Mesenchymal stem cell (in vitro differentiated cells and primary cell): ENCODE measurements at regions not wholly inside any gene's neighbourhood (a gene's known extent, or its start where the extent isn't known, plus 50 kb on each side); places are given as distances from the start of the nearest gene placed in this dataset.
"Not testable (repeated sequence)": the region's sequence is repeated elsewhere in the genome, so short reads cannot be mapped to it uniquely, and the experiment has no call there.

Source experiments
- DNase-seq: peaks from one replicate; pipeline ENCODE4 v3.0.0-alpha.2; 2013
- H2AFZ ChIP-seq: one replicate; pipeline ENCODE4 v1.6.1; 2013; ENCODE audit warnings: low read depth, mild to moderate bottlenecking, control low read depth, inconsistent platforms, low read length, moderate library complexity
- H2AK5ac ChIP-seq: 2 replicates; pipeline ENCODE4 v1.6.1; 2013; ENCODE audit warnings: low read length, moderate library complexity, mild to moderate bottlenecking, inconsistent platforms; ENCODE audit not compliant: severe bottlenecking
- H2BK120ac ChIP-seq: one replicate; pipeline ENCODE4 v1.6.1; 2013; ENCODE audit warnings: low read depth, mild to moderate bottlenecking, inconsistent platforms, low read length, moderate library complexity
- H2BK12ac ChIP-seq, 2 experiments: one replicate each; pipeline ENCODE4 v1.6.1; 2013; ENCODE audit warnings: inconsistent platforms in 2 of 2, low read length in 2 of 2, mild to moderate bottlenecking in 2 of 2, moderate library complexity in 2 of 2, control low read depth in 1 of 2
- H2BK15ac ChIP-seq: one replicate; pipeline ENCODE4 v1.6.1; 2013; ENCODE audit warnings: mild to moderate bottlenecking, low read depth, inconsistent platforms; ENCODE audit not compliant: poor library complexity, severe bottlenecking
- H2BK5ac ChIP-seq: 2 replicates; pipeline ENCODE4 v1.6.1; 2013; ENCODE audit warnings: low read depth, mild to moderate bottlenecking, low read length, control low read depth, inconsistent platforms; ENCODE audit not compliant: poor library complexity, severe bottlenecking
- H3K14ac ChIP-seq, 2 experiments: one replicate each; pipeline ENCODE4 v1.6.1; 2013; ENCODE audit warnings: inconsistent platforms in 2 of 2, low read length in 2 of 2, control low read depth in 1 of 2, mild to moderate bottlenecking in 1 of 2, moderate library complexity in 1 of 2
- H3K18ac ChIP-seq, 2 experiments: one replicate each; pipeline ENCODE4 v1.6.1; 2013; ENCODE audit warnings: inconsistent platforms in 2 of 2, low read length in 2 of 2, control low read depth in 1 of 2, low read depth in 1 of 2, mild to moderate bottlenecking in 1 of 2
- H3K23ac ChIP-seq, 2 experiments: one replicate each; pipeline ENCODE4 v1.6.1; 2013; ENCODE audit warnings: inconsistent platforms in 2 of 2, low read length in 2 of 2, mild to moderate bottlenecking in 2 of 2, moderate library complexity in 2 of 2, control low read depth in 1 of 2
- H3K27ac ChIP-seq: 2 replicates; pipeline ENCODE4 v1.5.1; 2013; ENCODE audit warnings: mild to moderate bottlenecking, moderate library complexity, low read length, control low read depth, inconsistent platforms; ENCODE audit not compliant: poor library complexity, severe bottlenecking
- H3K27me3 ChIP-seq, 2 experiments: 2 replicates each; pipeline versions ENCODE4 v1.6.1 to v1.7.0; 2013; ENCODE audit warnings: low read length in 2 of 2, mild to moderate bottlenecking in 2 of 2, moderate library complexity in 2 of 2, control low read depth in 1 of 2, inconsistent platforms in 1 of 2; ENCODE audit not compliant: control insufficient read depth in 1 of 2, insufficient read depth in 1 of 2
- H3K36me3 ChIP-seq, 2 experiments: 2 replicates each; pipeline versions ENCODE4 v1.6.1 to v1.7.0; 2013; ENCODE audit warnings: low read length in 2 of 2, control low read depth in 1 of 2, inconsistent platforms in 1 of 2, low read depth in 1 of 2, mild to moderate bottlenecking in 1 of 2; ENCODE audit not compliant: insufficient read depth in 2 of 2, control insufficient read depth in 1 of 2
- H3K4ac ChIP-seq, 2 experiments: one replicate each; pipeline ENCODE4 v1.6.1; 2013; ENCODE audit warnings: inconsistent platforms in 2 of 2, low read length in 2 of 2, mild to moderate bottlenecking in 2 of 2, moderate library complexity in 2 of 2, control low read depth in 1 of 2, low read depth in 1 of 2
- H3K4me1 ChIP-seq: 2 replicates; pipeline ENCODE4 v1.6.1; 2013; ENCODE audit warnings: low read depth, low read length, control low read depth; ENCODE audit not compliant: control insufficient read depth, insufficient read depth
- H3K4me2 ChIP-seq: 2 replicates; pipeline ENCODE4 v1.6.1; 2013; ENCODE audit warnings: low read length, mild to moderate bottlenecking, inconsistent platforms; ENCODE audit not compliant: poor library complexity, severe bottlenecking
- H3K4me3 ChIP-seq, 2 experiments: 2 replicates each; pipeline versions ENCODE4 v1.5.1 to v1.7.0; 2013; ENCODE audit warnings: low read length in 2 of 2, mild to moderate bottlenecking in 2 of 2, control low read depth in 1 of 2, low read depth in 1 of 2; ENCODE audit not compliant: insufficient read depth in 1 of 2
- H3K79me1 ChIP-seq: replicated peaks from 2 replicates; pipeline ENCODE4 v1.6.1; 2013; ENCODE audit warnings: mild to moderate bottlenecking, control low read depth, low read length, inconsistent platforms; ENCODE audit not compliant: poor library complexity, severe bottlenecking
- H3K9ac ChIP-seq: 2 replicates; pipeline ENCODE4 v1.7.0; 2013; ENCODE audit warnings: mild to moderate bottlenecking, low read length, moderate library complexity
- H3K9me3 ChIP-seq: 2 replicates; pipeline ENCODE4 v1.7.0; 2013; ENCODE audit warnings: mild to moderate bottlenecking, low read length; ENCODE audit not compliant: control insufficient read depth
- H4K8ac ChIP-seq: one replicate; pipeline ENCODE4 v1.6.1; 2013; ENCODE audit warnings: inconsistent platforms, mild to moderate bottlenecking, low read length, moderate library complexity
- H4K91ac ChIP-seq: one replicate; pipeline ENCODE4 v1.6.1; 2013; ENCODE audit warnings: mild to moderate bottlenecking, low read length, inconsistent platforms
- WGBS: methylation state at CpG from one replicate; pipeline ENCODE4 v1.1.7; 2013; ENCODE audit warnings: mixed read lengths; 5-methylcytosine and 5-hydroxymethylcytosine counted together

DNA sequence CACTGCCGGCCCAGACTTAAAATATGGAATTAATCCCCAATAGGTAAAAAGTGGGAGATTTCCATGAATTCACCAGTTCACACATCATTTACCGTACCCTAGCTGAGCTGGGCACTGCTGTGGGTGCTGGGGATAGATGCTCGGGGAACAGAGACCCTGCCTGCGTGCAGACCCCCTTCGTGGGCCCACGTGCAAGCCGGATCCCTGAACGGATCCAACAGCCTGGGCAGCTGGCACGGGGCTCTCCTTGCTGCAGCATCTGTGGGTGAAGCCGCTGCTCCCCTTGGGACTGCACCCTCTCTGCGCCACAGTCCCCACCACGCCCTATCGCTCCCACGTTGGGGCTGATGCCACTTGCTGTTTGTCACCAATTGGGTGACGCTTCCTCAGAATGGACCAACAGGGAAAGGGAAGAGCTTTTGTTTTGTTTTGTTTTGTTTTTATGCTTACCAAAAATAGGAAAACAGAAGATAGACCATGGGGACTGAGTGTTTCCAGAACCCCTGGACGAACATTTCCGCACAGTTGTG lies 279.7 kb upstream of the SFSWAP start:
- H3K14ac ChIP-seq, H2BK120ac ChIP-seq, DNase-seq, H3K4me3 ChIP-seq, H3K23ac ChIP-seq, H2AFZ ChIP-seq, H2AK5ac ChIP-seq, H2BK15ac ChIP-seq, H3K18ac ChIP-seq, H2BK12ac ChIP-seq, H3K36me3 ChIP-seq, H3K4me2 ChIP-seq, H2BK5ac ChIP-seq, H3K27me3 ChIP-seq, H4K8ac ChIP-seq, H3K27ac ChIP-seq, H3K79me1 ChIP-seq, H3K9me3 ChIP-seq, H3K4ac ChIP-seq, H3K4me1 ChIP-seq, H4K91ac ChIP-seq, H3K9ac ChIP-seq: not testable (repeated sequence)
- WGBS: 89% methylated on average over 16 of the region's 17 CpGs

DNA sequence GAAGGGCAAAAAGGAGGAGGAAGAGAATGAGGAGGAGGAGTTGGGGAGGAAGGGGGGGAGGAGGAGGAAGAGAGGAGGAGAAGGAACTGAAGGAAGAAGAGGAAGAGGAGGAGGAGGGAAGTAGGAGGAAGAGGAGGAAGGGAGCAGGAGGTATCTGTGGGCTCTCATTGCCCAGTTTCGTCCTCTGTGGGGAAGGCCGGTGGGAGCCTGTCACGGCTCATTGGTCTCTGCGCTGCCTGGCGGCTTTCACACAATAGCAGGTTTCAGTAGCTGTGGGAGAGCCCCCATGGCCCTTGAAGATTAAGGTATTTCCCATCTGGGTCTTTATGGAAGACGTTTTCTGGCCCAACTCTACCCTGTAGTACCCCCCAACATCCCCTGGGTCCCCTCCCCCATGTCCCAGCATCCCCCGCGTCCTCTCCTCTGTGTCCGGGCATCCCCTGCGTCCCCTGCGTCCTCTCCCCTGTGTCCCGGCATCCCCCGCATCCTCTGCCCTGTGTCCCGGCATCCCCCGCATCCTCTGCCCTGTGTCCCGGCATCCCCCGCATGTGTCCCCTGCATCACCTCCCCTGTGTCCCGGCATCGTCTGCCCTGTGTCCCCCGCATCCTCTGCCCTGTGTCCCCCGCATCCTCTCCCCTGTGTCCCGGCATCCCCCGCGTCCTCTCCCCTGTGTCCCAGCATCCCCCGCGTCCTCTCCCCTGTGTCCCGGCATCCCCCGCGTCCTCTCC lies 278.2 kb upstream of the SFSWAP start:
- peaks cover 0 to 9% of the 10 kb centered on the region in 2 experiments for H3K27me3 ChIP-seq
- no peak overlapping the region for H2AK5ac ChIP-seq
- no peak overlapping the region for H2BK5ac ChIP-seq
- H3K4me3 ChIP-seq: no peak overlapping the region
- H2BK120ac ChIP-seq: no peak overlapping the region
- no peak overlapping the region for H3K23ac ChIP-seq
- no peaks in the 10 kb centered on the region for H3K36me3 ChIP-seq
- no peak overlapping the region for H2BK15ac ChIP-seq
- H4K91ac ChIP-seq: no peak overlapping the region
- H2BK12ac ChIP-seq: no peak overlapping the region
- WGBS: 82% methylated on average over 8 of the region's 29 CpGs
- no peak for DNase-seq
- H3K18ac ChIP-seq: no peak overlapping the region
- H3K27ac ChIP-seq: no peak overlapping the region
- no peak overlapping the region for H2AFZ ChIP-seq
- H3K9ac ChIP-seq: no peak overlapping the region
- H3K4ac ChIP-seq: no peak overlapping the region
- no peaks in the 10 kb centered on the region for H3K4me1 ChIP-seq
- H3K14ac ChIP-seq: no peak overlapping the region
- H3K79me1 ChIP-seq: no peaks in the 10 kb centered on the region
- H4K8ac ChIP-seq: no peak overlapping the region
- no peaks in the 10 kb centered on the region for H3K9me3 ChIP-seq
- H3K4me2 ChIP-seq: no peak overlapping the region

DNA sequence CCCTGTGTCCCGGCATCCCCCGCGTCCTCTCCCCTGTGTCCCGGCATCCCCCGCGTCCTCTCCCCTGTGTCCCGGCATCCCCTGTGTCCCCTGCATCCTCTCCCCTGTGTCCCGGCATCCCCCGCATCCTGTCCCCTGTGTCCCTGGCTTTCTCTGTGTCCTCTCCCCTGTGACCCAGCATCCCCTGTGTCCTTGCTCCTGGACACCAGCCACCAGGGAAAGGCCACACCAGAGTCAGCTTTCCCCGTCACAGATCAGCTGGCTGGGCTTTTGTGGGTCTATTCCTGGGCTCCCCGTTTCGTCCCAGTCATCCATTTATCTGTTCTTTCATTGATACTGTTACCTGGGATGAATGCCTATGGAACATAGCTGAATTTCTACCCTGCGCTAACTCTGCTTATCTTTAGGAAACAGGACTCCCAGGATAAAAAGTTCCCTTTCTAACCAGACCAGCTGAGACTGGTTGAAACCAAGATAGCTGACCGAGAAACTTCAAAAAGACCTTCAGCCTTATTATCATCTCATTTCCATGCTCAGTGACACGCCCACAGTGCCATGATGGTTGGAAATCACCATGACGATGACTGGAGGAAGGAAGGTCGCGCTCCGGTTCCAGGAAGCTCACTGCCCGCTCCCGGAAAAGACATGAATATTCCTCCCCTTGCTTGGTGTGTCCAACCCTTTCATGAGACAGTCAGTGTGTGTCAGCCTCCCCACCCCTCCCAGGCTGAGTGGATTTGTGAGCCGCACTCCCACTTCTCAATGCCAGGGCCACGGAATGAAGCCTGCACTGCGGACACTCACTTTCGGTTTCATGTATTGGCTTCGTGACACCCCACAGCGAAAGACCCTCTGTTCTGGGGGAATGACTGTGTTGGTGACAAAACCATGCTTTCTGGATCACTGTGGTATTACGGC lies 276.4 kb upstream of the SFSWAP start:
- Histone ChIP-seq H4K91ac (no peak overlapping the region), H2BK5ac (no peak overlapping the region), H3K4me3 (no peak overlapping the region), H2AK5ac (no peak overlapping the region), H2BK12ac (no peak overlapping the region), H2BK120ac (no peak overlapping the region), H3K4me2 (no peak overlapping the region), H3K27ac (no peak overlapping the region), H3K23ac (no peak overlapping the region), H3K36me3 (no peaks in the 10 kb centered on the region), H3K18ac (no peak overlapping the region), H4K8ac (no peak overlapping the region), H2BK15ac (no peak overlapping the region), H3K9me3 (no peaks in the 10 kb centered on the region), H3K4ac (no peak overlapping the region), H3K9ac (no peak overlapping the region), H2AFZ (no peak overlapping the region), H3K27me3 (peaks cover 0 to 16% of the 10 kb centered on the region in 2 experiments), H3K14ac (no peak overlapping the region), H3K79me1 (no peaks in the 10 kb centered on the region), H3K4me1 (no peaks in the 10 kb centered on the region)
- 85% methylated on average over 27 of the region's 28 CpGs for WGBS
- DNase-seq: no peak
